IMR-90 (cell line): ENCODE measurements at regions not wholly inside any gene's neighbourhood (a gene's known extent, or its start where the extent isn't known, plus 50 kb on each side); places are given as distances from the start of the nearest gene placed in this dataset.

Experiments used
- ATAC-seq: fragments of 200-7000 bp; cut with Tn5 transposase; 2 replicates; pipeline ENCODE4 v1.9.1; 2020; ENCODE audit warnings: low read depth, mild to moderate bottlenecking, moderate library complexity
- BruUV-seq: library from RNA; stranded (reverse); fragments of 400-500 nt; replicated peaks from 2 replicates; lab custom pipeline; 2021; lab: Mats Ljungman, UMichigan
- CTCF ChIA-PET: fragments of 300-600 bp; formaldehyde crosslinking; extraction: SDS; loops from one replicate; lab custom pipeline; 2021; ENCODE audit warnings: antibody characterized with exemption; lab: Yijun Ruan, JAX
- POLR2A ChIA-PET: fragments of 300-600 bp; sonication (Branson Sonifier 250); formaldehyde crosslinking; loops from one replicate; lab custom pipeline; 2022; ENCODE audit warnings: antibody characterized with exemption; ENCODE audit not compliant: unreplicated experiment; lab: Charles Lee
- DNase-seq: peaks from one replicate; pipeline ENCODE4 v3.0.0; 2013
- H2AFZ ChIP-seq: replicated peaks from 2 replicates; pipeline ENCODE3; 2013; ENCODE audit warnings: low read length, mild to moderate bottlenecking; ENCODE audit not compliant: poor library complexity
- H2AK5ac ChIP-seq: 2 replicates; pipeline ENCODE4 v1.6.1; 2013; ENCODE audit warnings: low read depth, low read length, inconsistent platforms
- H2AK9ac ChIP-seq: replicated peaks from 2 replicates; pipeline ENCODE3; 2013; ENCODE audit warnings: mild to moderate bottlenecking, low read depth, low read length, moderate library complexity; ENCODE audit not compliant: poor library complexity
- H2BK120ac ChIP-seq: 2 replicates; pipeline ENCODE4 v1.6.1; 2013; ENCODE audit warnings: low read depth, low read length, inconsistent platforms
- H2BK15ac ChIP-seq: 3 replicates; pipeline ENCODE4 v1.6.1; 2013; ENCODE audit warnings: low read depth, low read length, inconsistent platforms
- H2BK20ac ChIP-seq: 2 replicates; pipeline ENCODE4 v1.6.1; 2013; ENCODE audit warnings: low read depth, mild to moderate bottlenecking, inconsistent platforms, low read length, moderate library complexity
- H2BK5ac ChIP-seq: 2 replicates; pipeline ENCODE4 v1.6.1; 2013; ENCODE audit warnings: mild to moderate bottlenecking, low read depth, low read length, inconsistent platforms; ENCODE audit not compliant: poor library complexity, severe bottlenecking
- H3K14ac ChIP-seq: replicated peaks from 2 replicates; pipeline ENCODE4 v1.6.1; 2013; ENCODE audit warnings: low read depth, low read length, inconsistent platforms
- H3K18ac ChIP-seq: 2 replicates; pipeline ENCODE4 v1.6.1; 2013; ENCODE audit warnings: low read depth, low read length, control low read depth
- H3K23ac ChIP-seq: 2 replicates; pipeline ENCODE4 v1.6.1; 2013; ENCODE audit warnings: low read depth, low read length, inconsistent platforms
- H3K27ac ChIP-seq: 2 replicates; pipeline ENCODE4 v1.5.1; 2013; ENCODE audit warnings: mild to moderate bottlenecking, control low read depth, low read length; ENCODE audit not compliant: insufficient read depth
- H3K27me3 ChIP-seq: 2 replicates; pipeline ENCODE4 v1.6.1; 2013; ENCODE audit warnings: low read length; ENCODE audit not compliant: control insufficient read depth, insufficient read depth
- H3K36me3 ChIP-seq: 2 replicates; pipeline ENCODE4 v1.6.1; 2013; ENCODE audit warnings: low read length, mixed read lengths; ENCODE audit not compliant: control insufficient read depth, insufficient read depth
- H3K4ac ChIP-seq: 2 replicates; pipeline ENCODE4 v1.6.1; 2013; ENCODE audit warnings: low read depth, low read length, inconsistent platforms
- H3K4me1 ChIP-seq: 2 replicates; pipeline ENCODE4 v1.6.1; 2013; ENCODE audit warnings: low read length, mixed read lengths; ENCODE audit not compliant: control insufficient read depth, insufficient read depth
- H3K4me2 ChIP-seq: 2 replicates; pipeline ENCODE4 v1.6.1; 2013; ENCODE audit warnings: low read depth, mild to moderate bottlenecking, control low read depth, low read length, moderate library complexity
- H3K4me3 ChIP-seq: 2 replicates; pipeline ENCODE4 v1.5.1; 2013; ENCODE audit warnings: low read depth, mild to moderate bottlenecking, control low read depth, low read length, moderate library complexity; ENCODE audit not compliant: insufficient read depth
- H3K56ac ChIP-seq: 2 replicates; pipeline ENCODE4 v1.6.1; 2013; ENCODE audit warnings: low read length, inconsistent platforms; ENCODE audit not compliant: insufficient read depth; ENCODE audit errors: extremely low read depth
- H3K79me1 ChIP-seq, 2 experiments: 2 replicates each; pipeline ENCODE4 v1.6.1; 2013; ENCODE audit warnings: low read length in 2 of 2, inconsistent platforms in 1 of 2, low read depth in 1 of 2
- H3K9ac ChIP-seq: 2 replicates; pipeline ENCODE4 v1.6.1; 2013; ENCODE audit warnings: low read depth, low read length, control low read depth
- H3K9me1 ChIP-seq: 2 replicates; pipeline ENCODE4 v1.6.1; 2013; ENCODE audit warnings: low read length, inconsistent platforms; ENCODE audit not compliant: insufficient read depth
- H3K9me3 ChIP-seq: 2 replicates; pipeline ENCODE4 v1.6.1; 2013; ENCODE audit warnings: low read length; ENCODE audit not compliant: control insufficient read depth, insufficient read depth
- H4K20me1 ChIP-seq: 2 replicates; pipeline ENCODE4 v1.6.1; 2013; ENCODE audit warnings: low read length, inconsistent platforms; ENCODE audit not compliant: insufficient read depth
- H4K5ac ChIP-seq: 2 replicates; pipeline ENCODE4 v1.6.1; 2013; ENCODE audit warnings: mild to moderate bottlenecking, low read depth, low read length, control low read depth
- H4K8ac ChIP-seq, 2 experiments: 2 replicates each; pipeline ENCODE4 v1.6.1; 2013; ENCODE audit warnings: low read depth in 2 of 2, low read length in 2 of 2, control low read depth in 1 of 2, inconsistent platforms in 1 of 2
- H4K91ac ChIP-seq: 2 replicates; pipeline ENCODE4 v1.6.1; 2013; ENCODE audit warnings: low read depth, low read length, inconsistent platforms; ENCODE audit not compliant: insufficient read depth
- CEBPB ChIP-seq: IDR thresholded peaks from 2 replicates; pipeline ENCODE4 v1.6.1; 2012; ENCODE audit warnings: low read depth, low read length, improper control_type of control experiment
- CHD1 ChIP-seq: IDR thresholded peaks from 2 replicates; pipeline ENCODE4 v1.6.1; 2012; ENCODE audit warnings: low read depth, low read length, improper control_type of control experiment
- CTCF ChIP-seq: conservative IDR thresholded peaks from 2 replicates; pipeline ENCODE4 v1.5.1; 2012; ENCODE audit warnings: mild to moderate bottlenecking, low read depth, low read length, improper control_type of control experiment
- ELK1 ChIP-seq: fragments of 150-350 bp; IDR thresholded peaks from 2 replicates; pipeline ENCODE4 v1.6.1; 2016; ENCODE audit warnings: low read depth, mild to moderate bottlenecking, low read length, moderate library complexity, borderline replicate concordance
- FOS ChIP-seq: fragments of 150-350 bp; IDR thresholded peaks from 2 replicates; pipeline ENCODE4 v1.6.1; 2016; ENCODE audit warnings: low read depth, low read length
- MAFK ChIP-seq: IDR thresholded peaks from 2 replicates; pipeline ENCODE4 v1.6.1; 2012; ENCODE audit warnings: low read depth, low read length, improper control_type of control experiment
- MAZ ChIP-seq: IDR thresholded peaks from 2 replicates; pipeline ENCODE4 v1.6.1; 2012; ENCODE audit warnings: low read depth, mild to moderate bottlenecking, low read length, improper control_type of control experiment, moderate library complexity, borderline replicate concordance
- MXI1 ChIP-seq: IDR thresholded peaks from 2 replicates; pipeline ENCODE4 v1.6.1; 2012; ENCODE audit warnings: low read depth, mild to moderate bottlenecking, low read length, moderate library complexity, borderline replicate concordance
- NFE2L2 ChIP-seq: fragments of 150-350 bp; IDR thresholded peaks from 2 replicates; pipeline ENCODE4 v1.6.1; 2016; ENCODE audit warnings: low read depth, mild to moderate bottlenecking, low read length
- POLR2A ChIP-seq: IDR thresholded peaks from 2 replicates; pipeline ENCODE4 v1.6.1; 2012; ENCODE audit warnings: mild to moderate bottlenecking, low read depth, low read length
- RAD21 ChIP-seq: IDR thresholded peaks from 2 replicates; pipeline ENCODE4 v1.6.1; 2012; ENCODE audit warnings: low read length, improper control_type of control experiment
- RCOR1 ChIP-seq: IDR thresholded peaks from 2 replicates; pipeline ENCODE4 v1.6.1; 2012; ENCODE audit warnings: mild to moderate bottlenecking, low read length, improper control_type of control experiment; ENCODE audit not compliant: insufficient replicate concordance
- RFX5 ChIP-seq: IDR thresholded peaks from 2 replicates; pipeline ENCODE4 v1.8.0; 2012; ENCODE audit warnings: low read depth, mild to moderate bottlenecking, low read length, moderate library complexity
- SMC3 ChIP-seq: fragments of 150-350 bp; IDR thresholded peaks from 2 replicates; pipeline ENCODE4 v1.6.1; 2016; ENCODE audit warnings: low read depth, mild to moderate bottlenecking, antibody characterized with exemption, low read length, moderate library complexity
- WGBS, 2 experiments: methylation state at CpG; one replicate each; pipeline versions ENCODE4 v1.1.5 to v1.1.7; 2013; ENCODE audit warnings: missing lambda C conversion rate in 2 of 2; ENCODE audit not compliant: insufficient read length in 1 of 2; ENCODE audit errors: extremely low coverage in 2 of 2; 5-methylcytosine and 5-hydroxymethylcytosine counted together
- dilution Hi-C: fragments of 300-500 bp; cut with HindIII; formaldehyde crosslinking; loops from one replicate; pipeline ENCODE4 v1.14.3; 2018; ENCODE audit warnings: low sequenced_read_pairs; ENCODE audit not compliant: unreplicated experiment
- in situ Hi-C: fragments of 300-500 bp; cut with MboI; formaldehyde crosslinking; loops from 3 replicates; pipeline ENCODE4 v1.14.3; 2019; ENCODE audit warnings: low sequenced_read_pairs, inconsistent platforms, mixed read lengths
- intact Hi-C: fragments of 100-400 bp; cut with micrococcal nuclease; formaldehyde crosslinking; loops from 2 replicates; pipeline ENCODE4 v1.10.0; 2022
- TF ChIP-seq, protein P1 (sequence below): fragments of 150-350 bp; IDR thresholded peaks from 2 replicates; pipeline ENCODE4 v1.6.1; 2017; ENCODE audit warnings: mild to moderate bottlenecking, antibody characterized with exemption, low read length, low read depth

DNA sequence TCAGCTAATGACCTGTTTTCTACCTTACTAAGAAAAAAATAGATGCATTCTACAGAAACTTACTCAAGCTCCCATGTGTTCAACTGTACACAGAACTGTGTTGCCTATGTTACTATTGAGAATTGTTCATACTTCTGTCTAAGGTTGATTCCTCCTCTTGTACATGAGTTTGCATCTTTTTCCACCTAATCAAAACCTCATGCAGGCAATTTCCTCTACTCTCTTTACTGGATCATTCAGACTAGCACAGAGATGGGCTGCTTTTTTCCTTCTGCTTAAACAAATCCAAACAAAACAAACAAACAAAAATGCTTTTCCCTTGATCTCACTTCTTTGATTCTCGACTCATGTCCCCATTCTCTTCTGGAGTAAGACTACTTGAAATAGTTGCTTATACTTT, 58.8 kb upstream of the PTGFR start:
- Histone ChIP-seq H3K18ac (no peak overlapping the region), H3K9me1 (no peaks in the 10 kb centered on the region), H3K9ac (no peak overlapping the region), H2BK15ac (no peak overlapping the region), H3K79me1 (no peaks in the 10 kb centered on the region), H3K4ac (no peak overlapping the region), H3K23ac (no peak overlapping the region), H4K5ac (no peak overlapping the region), H3K9me3 (no peaks in the 10 kb centered on the region), H2BK20ac (no peak overlapping the region), H2AK5ac (no peak overlapping the region), H3K56ac (no peak overlapping the region), H3K4me2 (no peak overlapping the region), H3K14ac (no peak overlapping the region), H3K4me3 (no peak overlapping the region), H3K27ac (no peak overlapping the region), H2BK120ac (no peak overlapping the region), H2AFZ (no peak overlapping the region), H4K20me1 (no peaks in the 10 kb centered on the region), H4K8ac (no peak overlapping the region), H3K4me1 (no peaks in the 10 kb centered on the region), H3K36me3 (no peaks in the 10 kb centered on the region), H2AK9ac (no peak overlapping the region), H4K91ac (no peak overlapping the region), H2BK5ac (no peak overlapping the region), H3K27me3 (no peaks in the 10 kb centered on the region)
- BruUV-seq, result no TSS peak
- DNase-seq (no peak), ATAC-seq (no peak)
- CTCF ChIA-PET, result no interaction called here
- in situ Hi-C loops (no loop called here), intact Hi-C loops (no loop called here), dilution Hi-C loops (no loop called here)
- POLR2A ChIA-PET, result interaction anchor here (0.7 kb wide), 1 partner anchor 619 kb away, joined by 4 read pairs; no protein-coding TSS in a partner anchor
- WGBS, 2 experiments, result no CpG with 5 or more reads among the region's 1 CpG
- TF ChIP-seq RCOR1, result no peak
- TF ChIP-seq MAZ, result no peak
- TF ChIP-seq CEBPB, result no peak
- no peak for TF ChIP-seq RFX5
- no peak for TF ChIP-seq CTCF
- TF ChIP-seq CHD1, result no peak
- TF ChIP-seq SMC3, result no peak
- TF ChIP-seq, protein P1, sequence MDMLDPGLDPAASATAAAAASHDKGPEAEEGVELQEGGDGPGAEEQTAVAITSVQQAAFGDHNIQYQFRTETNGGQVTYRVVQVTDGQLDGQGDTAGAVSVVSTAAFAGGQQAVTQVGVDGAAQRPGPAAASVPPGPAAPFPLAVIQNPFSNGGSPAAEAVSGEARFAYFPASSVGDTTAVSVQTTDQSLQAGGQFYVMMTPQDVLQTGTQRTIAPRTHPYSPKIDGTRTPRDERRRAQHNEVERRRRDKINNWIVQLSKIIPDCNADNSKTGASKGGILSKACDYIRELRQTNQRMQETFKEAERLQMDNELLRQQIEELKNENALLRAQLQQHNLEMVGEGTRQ, result no peak
- no peak for TF ChIP-seq MXI1
- TF ChIP-seq ELK1, result no peak
- TF ChIP-seq RAD21, result no peak
- no peak for TF ChIP-seq POLR2A
- no peak for TF ChIP-seq NFE2L2
- TF ChIP-seq FOS, result no peak
- no peak for TF ChIP-seq MAFK
